BE2C (cell line): ENCODE measurements at regions not wholly inside any gene's neighbourhood (a gene's known extent, or its start where the extent isn't known, plus 50 kb on each side); places are given as distances from the start of the nearest gene placed in this dataset.

Source experiments
- DNase-seq: peaks from one replicate; pipeline ENCODE4 v3.0.0-alpha.2; 2020
- H3K27me3 ChIP-seq: fragments of 250-450 bp; sonication (Bioruptor Pico); 2 replicates; pipeline ENCODE4 v1.5.1; 2020; ENCODE audit warnings: mild to moderate bottlenecking
- H3K36me3 ChIP-seq: fragments of 250-450 bp; sonication (Bioruptor Pico); 2 replicates; pipeline ENCODE4 v1.5.1; 2020; ENCODE audit warnings: mild to moderate bottlenecking
- H3K4me1 ChIP-seq: fragments of 250-450 bp; sonication (Bioruptor Pico); 2 replicates; pipeline ENCODE4 v1.5.1; 2020
- H3K4me3 ChIP-seq: 2 replicates; pipeline ENCODE4 v1.5.1; 2011; ENCODE audit warnings: low read depth, low read length
- H3K9me3 ChIP-seq: fragments of 250-450 bp; sonication (Bioruptor Pico); 2 replicates; pipeline ENCODE4 v1.5.1; 2020
- CTCF ChIP-seq: IDR thresholded peaks from 2 replicates; pipeline ENCODE4 v1.5.1; 2012; ENCODE audit warnings: mild to moderate bottlenecking, low read depth, low read length

GRCh38 chr18:51655327-51655698 is 457.8 kb upstream of the MEX3C start:
- H3K27me3 ChIP-seq = no peaks in the 10 kb centered on the region
- no peaks in the 10 kb centered on the region for H3K36me3 ChIP-seq
- H3K4me3 ChIP-seq = no peak overlapping the region
- H3K4me1 ChIP-seq = no peaks in the 10 kb centered on the region
- no peak for DNase-seq
- TF ChIP-seq CTCF = no peak
- no peaks in the 10 kb centered on the region for H3K9me3 ChIP-seq

GRCh38 chr18:51656249-51656648 is 458.8 kb upstream of the MEX3C start:
- no peak for TF ChIP-seq CTCF
- no peak for DNase-seq
- no peaks in the 10 kb centered on the region for H3K36me3 ChIP-seq
- H3K9me3 ChIP-seq = no peaks in the 10 kb centered on the region
- no peak overlapping the region for H3K4me3 ChIP-seq
- H3K4me1 ChIP-seq = no peaks in the 10 kb centered on the region
- H3K27me3 ChIP-seq = no peaks in the 10 kb centered on the region

- Histone ChIP-seq H3K9me3 (no peaks in the 10 kb centered on the region), H3K4me1 (no peaks in the 10 kb centered on the region), H3K36me3 (no peaks in the 10 kb centered on the region), H3K4me3 (no peak overlapping the region), H3K27me3 (no peaks in the 10 kb centered on the region)
- DNase-seq = no peak
- no peak for TF ChIP-seq CTCF
Measured at GRCh38 chr18:51658436-51658835, 461.0 kb upstream of the MEX3C start.

- Histone ChIP-seq H3K9me3 (no peaks in the 10 kb centered on the region), H3K36me3 (no peaks in the 10 kb centered on the region), H3K27me3 (no peaks in the 10 kb centered on the region), H3K4me1 (no peaks in the 10 kb centered on the region), H3K4me3 (no peak overlapping the region)
- no peak for DNase-seq
- TF ChIP-seq CTCF = no peak
Measured at GRCh38 chr18:51659781-51660180, 462.3 kb upstream of the MEX3C start.

GRCh38 chr18:51660188-51660715 is 462.8 kb upstream of the MEX3C start:
- no peaks in the 10 kb centered on the region for H3K4me1 ChIP-seq
- no peaks in the 10 kb centered on the region for H3K27me3 ChIP-seq
- no peak overlapping the region for H3K4me3 ChIP-seq
- H3K9me3 ChIP-seq = no peaks in the 10 kb centered on the region
- no peak for DNase-seq
- H3K36me3 ChIP-seq = no peaks in the 10 kb centered on the region
- TF ChIP-seq CTCF = no peak

- Histone ChIP-seq H3K36me3 (no peaks in the 10 kb centered on the region), H3K4me1 (peaks cover 9% of the 10 kb centered on the region; the same call in 1 of the 2 replicates), H3K27me3 (no peaks in the 10 kb centered on the region), H3K4me3 (no peak overlapping the region), H3K9me3 (no peaks in the 10 kb centered on the region)
- TF ChIP-seq CTCF = no peak
- no peak for DNase-seq
Measured at GRCh38 chr18:51664236-51664635, 466.8 kb upstream of the MEX3C start.
